Fibroblast of mammary gland (primary cell): ENCODE measurements at regions not wholly inside any gene's neighbourhood (a gene's known extent, or its start where the extent isn't known, plus 50 kb on each side); places are given as distances from the start of the nearest gene placed in this dataset.

Experiments used
- DNase-seq: peaks from one replicate; pipeline ENCODE4 v3.0.0-alpha.2; 2010; ENCODE audit warnings: low read depth
- H3K4me3 ChIP-seq: 2 replicates; pipeline ENCODE4 v1.5.1; 2011; ENCODE audit warnings: low read depth, mild to moderate bottlenecking, low read length, moderate library complexity; ENCODE audit not compliant: control insufficient read depth
- TF ChIP-seq, protein P1 (sequence below): conservative IDR thresholded peaks from 2 replicates; pipeline ENCODE4 v1.5.1; 2011; ENCODE audit warnings: low read depth, low read length, inconsistent platforms; ENCODE audit not compliant: control insufficient read depth, insufficient read depth

DNA sequence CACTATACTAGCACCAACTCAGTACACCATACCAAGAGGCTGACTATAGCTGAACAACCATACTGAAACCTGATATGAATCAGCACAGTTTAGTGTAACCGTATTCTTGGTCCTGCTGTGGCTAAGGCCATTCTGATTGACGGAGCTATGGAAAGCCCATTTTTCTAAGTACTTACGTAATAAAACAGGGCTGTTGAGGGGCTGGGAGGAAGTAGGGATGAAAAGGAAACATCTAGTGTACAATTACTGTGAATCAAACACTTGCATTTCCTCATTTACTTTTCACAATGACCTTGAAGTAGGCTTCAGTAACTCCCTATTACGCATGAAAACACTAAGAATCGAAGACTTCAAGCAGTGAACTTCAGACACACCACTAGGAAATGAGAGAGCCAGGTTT is 198.2 kb downstream of the BTG1 start:
- TF ChIP-seq, protein P1, sequence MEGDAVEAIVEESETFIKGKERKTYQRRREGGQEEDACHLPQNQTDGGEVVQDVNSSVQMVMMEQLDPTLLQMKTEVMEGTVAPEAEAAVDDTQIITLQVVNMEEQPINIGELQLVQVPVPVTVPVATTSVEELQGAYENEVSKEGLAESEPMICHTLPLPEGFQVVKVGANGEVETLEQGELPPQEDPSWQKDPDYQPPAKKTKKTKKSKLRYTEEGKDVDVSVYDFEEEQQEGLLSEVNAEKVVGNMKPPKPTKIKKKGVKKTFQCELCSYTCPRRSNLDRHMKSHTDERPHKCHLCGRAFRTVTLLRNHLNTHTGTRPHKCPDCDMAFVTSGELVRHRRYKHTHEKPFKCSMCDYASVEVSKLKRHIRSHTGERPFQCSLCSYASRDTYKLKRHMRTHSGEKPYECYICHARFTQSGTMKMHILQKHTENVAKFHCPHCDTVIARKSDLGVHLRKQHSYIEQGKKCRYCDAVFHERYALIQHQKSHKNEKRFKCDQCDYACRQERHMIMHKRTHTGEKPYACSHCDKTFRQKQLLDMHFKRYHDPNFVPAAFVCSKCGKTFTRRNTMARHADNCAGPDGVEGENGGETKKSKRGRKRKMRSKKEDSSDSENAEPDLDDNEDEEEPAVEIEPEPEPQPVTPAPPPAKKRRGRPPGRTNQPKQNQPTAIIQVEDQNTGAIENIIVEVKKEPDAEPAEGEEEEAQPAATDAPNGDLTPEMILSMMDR, result no peak
- no peak overlapping the region for H3K4me3 ChIP-seq
- no peak for DNase-seq

DNA sequence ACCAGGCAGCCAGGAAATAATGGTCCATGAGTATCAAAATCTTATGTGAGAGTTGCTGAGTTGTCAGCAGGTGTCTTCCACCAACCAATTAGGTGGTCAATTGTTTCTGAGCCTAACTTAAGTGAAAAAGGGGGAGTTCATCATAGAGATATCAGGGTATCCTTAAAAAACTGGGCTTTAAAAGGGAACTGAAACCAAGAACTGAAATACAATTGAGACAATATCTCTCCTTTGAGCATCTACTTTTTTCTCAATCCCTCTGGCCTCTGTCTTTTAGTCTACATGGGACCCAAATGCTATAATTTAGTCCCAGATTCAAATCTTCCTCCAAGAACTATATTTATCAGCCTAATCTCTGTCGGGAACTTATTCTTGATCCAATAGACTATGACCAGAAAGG is 201.0 kb downstream of the BTG1 start:
- no peak for DNase-seq
- H3K4me3 ChIP-seq, result no peak overlapping the region
- TF ChIP-seq, protein P1, result no peak

DNA sequence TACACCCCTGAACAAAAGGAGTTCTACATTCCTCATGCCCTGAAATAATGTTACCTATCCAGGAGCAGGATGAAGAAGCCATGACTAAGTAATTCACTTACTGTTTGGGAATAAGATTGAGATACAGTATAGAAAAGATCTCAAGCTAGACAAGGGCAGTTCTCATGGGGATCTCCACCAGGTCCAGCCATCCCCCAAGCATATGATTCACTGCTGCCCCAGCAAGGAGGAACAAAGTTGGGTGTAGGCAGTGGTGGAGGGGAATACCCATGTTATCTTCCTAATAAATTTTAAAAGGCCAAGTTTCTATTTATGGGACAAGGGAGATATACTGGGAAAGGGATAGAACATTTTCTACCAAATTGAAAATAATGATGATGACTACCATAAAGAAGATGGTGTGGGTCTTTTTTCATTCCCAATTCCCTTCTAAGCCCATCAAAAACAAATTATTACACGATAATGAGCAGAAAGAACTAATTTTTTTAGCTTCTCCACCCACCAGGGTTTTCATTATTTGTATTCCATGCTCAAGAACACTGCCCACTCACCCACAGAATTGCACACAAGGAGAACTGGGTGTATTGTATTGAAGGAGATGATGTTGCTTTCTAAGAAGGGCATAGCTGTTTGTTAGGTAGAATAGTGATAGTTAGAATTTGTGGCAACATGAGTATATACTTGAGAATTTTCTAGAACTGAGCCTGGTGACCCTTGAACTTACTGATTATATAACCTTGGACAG is 204.6 kb downstream of the BTG1 start:
- H3K4me3 ChIP-seq, result no peak overlapping the region
- DNase-seq, result no peak
- TF ChIP-seq, protein P1, result no peak

DNA sequence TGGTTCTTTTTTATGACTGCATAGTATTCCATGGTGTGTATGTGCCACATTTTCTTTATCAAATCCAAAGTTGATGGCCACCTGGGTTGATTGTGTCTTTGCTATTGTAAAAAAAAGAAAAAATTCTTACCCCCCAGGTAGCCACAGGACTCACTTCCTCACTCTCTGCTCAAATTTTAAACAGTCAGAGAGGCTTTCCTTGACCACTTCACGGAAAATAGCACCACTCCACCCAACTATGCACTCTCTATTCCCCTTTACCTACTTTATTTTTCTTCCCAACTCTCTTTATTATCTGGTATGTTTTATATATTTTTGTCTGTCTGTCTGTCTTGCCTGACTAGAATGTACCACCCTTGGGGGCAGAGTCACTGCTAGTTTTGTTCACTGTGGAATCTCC is 205.3 kb downstream of the BTG1 start:
- no peak for DNase-seq
- TF ChIP-seq, protein P1, result no peak
- H3K4me3 ChIP-seq, result no peak overlapping the region

DNA sequence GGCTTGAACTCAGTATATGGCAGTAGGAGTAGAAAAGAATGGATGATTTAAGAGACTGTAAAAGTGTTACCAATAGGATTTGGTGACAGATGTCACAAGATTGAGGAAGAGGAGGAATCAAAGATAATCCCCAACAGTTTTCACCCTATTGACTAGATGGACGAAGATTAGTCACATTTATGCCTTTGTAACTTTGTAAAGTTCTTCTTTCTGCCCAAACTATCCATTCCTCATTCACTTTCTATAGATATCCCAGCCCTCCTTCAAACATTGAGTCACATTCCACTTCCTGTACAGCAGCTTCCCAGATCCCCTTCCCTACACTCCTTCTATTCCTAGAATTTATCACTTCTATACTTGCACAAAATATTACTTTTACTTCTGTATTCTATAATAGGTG is 207.9 kb downstream of the BTG1 start:
- DNase-seq, result no peak
- H3K4me3 ChIP-seq, result no peak overlapping the region
- TF ChIP-seq, protein P1, result no peak

DNA sequence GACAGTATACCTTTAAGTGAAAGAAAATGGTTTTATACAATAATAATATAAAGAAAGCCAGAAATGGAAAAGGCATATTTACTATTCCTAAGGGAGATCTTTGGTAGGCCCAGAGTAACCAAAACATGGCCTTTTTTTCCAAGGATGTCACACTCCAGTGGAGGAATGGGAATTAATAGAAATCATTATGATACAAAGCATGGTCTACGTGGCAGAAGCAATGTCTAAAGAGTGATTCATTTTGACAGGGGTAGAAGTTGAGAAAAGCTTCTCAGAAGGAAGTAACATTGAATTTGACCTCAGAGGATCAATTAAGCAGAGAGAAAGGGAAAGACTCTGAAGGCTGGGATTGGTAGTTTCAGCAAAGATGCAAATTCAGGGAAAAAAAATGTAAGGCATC is 208.6 kb downstream of the BTG1 start:
- H3K4me3 ChIP-seq, result no peak overlapping the region
- DNase-seq, result no peak
- TF ChIP-seq, protein P1, result no peak
